Right lung (tissue), 2 donors: ENCODE measurements at regions not wholly inside any gene's neighbourhood (a gene's known extent, or its start where the extent isn't known, plus 50 kb on each side); places are given as distances from the start of the nearest gene placed in this dataset.

Experiments
- DNase-seq, 2 donors: peaks; one replicate each; pipeline ENCODE4 v3.0.0-alpha.2; 2013

DNA sequence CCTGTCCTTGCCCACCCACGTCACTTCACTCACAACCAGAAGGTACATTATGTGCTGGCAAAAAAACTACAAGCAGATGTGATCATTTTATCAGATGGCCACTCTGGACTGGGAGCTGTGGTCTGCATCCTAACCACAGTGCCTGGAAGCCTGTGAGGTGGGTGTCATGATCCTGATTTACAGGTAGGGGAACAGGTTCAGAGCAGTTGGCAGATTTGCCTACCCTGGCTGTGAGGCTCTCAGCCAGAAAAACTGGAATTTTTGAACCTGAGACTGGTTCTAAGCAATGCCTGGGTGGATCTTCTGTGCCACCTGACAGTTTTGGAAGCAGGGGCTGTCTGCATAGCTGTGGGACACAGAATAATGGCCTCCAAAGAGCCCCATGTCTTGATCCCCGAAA lies 150.8 kb downstream of the SYF2 start:
- no peak for DNase-seq

DNA sequence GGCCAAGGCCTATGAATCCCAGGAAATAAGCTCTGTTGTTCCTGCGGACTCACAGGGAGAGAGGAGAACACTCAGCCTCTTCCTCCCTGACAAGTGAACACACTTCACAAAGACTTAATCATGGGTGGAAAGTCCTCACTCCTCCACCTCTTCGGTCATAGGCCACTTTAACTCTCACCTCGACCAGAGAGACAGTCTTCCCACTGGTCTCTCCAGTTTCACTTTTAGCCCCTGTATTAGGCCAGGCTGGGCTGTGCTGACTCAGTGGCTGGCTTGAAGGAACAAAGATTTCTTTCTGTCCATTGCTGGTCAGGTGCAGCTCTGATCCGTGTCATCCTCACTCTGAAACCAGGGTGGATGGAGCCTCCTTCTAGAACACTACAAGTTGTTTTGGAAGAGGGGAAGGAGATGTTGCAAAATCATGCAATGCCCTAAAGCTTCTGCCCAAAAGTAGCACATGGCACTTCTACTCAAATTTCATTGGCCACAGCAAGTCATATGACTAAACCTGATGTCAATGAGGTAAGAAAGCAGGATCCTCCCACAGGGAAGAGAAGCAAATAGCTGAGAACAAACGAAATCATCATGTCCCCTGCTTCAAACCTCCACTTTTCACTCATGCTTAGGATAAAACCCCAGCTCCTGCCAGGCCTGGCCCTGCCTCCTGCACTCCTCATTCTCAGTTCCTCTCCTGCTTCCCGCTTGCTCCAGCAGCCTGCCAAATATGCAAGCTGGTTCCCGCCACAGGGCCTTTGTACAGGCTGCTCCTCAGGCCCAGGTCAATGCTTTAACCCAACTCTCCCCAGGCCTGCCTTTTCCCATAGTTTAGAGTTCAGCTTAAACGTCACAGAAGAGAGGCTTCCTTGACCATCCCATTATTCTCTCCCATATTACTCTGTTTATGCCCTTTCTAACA lies 150.5 kb upstream of the RUNX3 start:
- no peak for DNase-seq

DNA sequence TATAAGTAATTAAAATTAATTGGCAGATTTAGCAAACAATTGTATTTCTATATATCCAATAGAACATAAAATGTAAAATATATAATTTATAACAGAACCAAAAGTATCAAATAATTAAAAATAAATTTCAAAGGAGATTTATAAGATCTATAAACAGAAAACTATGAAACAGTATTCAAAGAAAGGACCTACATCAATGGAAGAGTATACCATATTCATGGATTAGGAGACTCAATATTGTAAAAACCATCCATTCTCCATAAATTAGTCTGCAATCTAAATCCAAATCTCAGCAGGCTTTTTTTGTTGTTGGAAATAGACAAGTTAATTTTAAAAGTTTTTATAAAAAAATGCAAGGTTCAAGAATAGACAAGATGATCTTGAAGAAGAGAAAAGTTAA lies 149.0 kb upstream of the RUNX3 start:
- no peak for DNase-seq

DNA sequence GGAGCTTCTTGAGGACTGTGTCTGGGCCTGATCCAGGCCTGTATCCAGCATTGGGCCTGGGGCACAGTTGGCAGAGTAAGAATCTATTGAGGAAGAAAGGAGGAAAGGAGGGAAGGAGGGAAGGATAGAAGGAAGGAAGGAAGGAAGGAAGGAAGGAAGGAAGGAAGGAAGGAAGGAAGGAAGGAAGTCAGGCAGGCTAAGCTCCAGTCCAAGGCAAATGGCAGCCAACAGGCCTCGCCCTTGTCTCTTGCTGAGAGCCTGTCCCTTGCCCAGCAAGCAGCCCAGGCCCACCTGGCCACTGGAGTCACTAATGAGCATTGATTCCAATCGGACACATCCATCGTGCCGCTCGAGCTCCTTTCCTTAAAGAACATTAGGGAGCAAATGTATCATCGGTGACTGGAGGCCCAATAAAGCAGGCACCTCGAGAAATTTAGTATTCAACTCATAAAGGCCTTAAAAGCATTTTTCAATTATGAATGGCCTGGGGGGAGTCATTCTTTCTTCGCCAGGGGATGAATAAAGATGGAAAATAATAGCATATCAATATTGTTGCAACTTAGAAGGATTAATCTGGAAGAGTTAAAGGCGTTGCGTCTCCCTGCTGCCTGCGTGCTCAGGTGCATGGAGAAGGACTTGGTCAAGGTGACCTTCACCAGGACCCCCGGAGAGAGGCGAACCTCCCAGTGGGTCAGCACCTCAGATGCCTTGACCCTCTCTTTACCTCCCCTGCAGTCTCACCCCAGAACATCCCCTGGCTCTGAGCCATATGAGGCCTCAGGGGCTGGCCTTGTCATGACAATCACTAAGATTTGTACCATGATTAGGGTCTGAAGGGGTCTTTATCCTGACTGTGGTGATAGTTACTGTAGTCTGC lies 144.5 kb upstream of the RUNX3 start:
- no peak for DNase-seq

DNA sequence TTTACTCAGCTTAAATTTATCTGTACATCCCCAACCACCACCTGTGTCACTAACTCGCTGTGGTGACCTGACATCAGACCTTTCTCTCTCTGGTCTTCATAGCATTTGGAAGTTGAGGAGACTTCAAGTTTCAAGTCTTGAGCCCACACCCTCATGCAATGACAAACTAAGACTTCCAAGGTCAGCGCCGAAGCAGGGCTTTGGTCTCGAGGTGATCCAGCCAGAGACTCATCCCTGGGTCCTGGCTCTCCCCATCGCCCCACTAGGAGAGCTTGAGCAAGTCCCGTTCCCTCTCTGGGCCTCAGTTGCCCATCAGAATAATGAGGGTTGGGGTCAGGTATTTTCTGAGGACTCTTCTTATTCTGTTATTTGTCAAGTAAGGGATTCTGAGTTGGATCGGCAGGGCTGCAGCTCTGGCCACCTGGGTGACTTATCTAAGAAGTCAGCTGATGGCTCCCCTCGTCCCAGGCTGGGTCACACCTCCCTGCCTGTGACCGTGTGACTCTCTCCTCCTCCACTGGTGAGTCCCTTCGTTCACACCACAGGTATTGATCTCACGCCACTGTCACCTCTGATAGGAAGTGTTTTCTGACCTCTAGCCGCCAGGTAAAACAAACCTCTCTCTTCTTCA lies 143.7 kb upstream of the RUNX3 start:
- DNase-seq, result no peak

DNA sequence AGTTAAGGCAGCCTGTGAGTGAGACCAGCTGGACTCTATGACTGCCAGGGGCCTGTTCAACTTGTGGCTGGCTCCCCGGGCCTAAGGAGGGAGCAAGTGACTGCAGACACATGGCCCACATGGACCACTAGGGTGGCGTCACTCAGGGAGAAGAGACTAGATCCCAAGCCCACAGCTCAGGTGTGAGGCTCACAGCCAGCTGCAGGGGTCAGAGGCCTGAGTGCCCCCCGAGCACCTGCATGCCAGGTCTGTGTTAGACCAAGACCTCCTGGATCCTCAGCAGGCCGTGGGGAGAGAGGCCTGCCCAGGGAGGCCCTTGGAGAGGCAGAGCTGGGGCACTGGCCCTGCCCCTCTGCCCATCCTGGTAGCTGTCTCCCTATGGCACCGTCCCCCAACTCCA lies 142.4 kb upstream of the RUNX3 start:
- DNase-seq, result no peak

DNA sequence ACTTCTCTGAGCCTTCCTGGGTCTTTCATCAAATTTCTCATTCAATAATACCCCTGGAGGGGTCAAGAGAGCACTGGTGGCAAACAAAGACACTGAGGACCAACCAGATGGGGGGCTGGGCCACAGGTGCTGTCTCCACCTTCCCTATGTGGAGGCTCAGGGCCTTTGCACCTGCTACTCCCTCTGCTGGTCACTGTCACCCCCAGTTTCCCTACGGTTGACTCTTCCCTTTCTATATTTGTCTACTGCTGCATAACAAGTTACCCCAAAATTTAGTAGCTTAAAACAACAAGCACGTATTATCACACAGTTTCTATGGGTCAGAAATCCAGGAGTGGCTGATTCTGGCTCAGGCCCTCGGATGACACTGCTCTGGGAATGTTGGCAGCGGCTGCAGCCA lies 138.8 kb upstream of the RUNX3 start:
- no peak for DNase-seq

DNA sequence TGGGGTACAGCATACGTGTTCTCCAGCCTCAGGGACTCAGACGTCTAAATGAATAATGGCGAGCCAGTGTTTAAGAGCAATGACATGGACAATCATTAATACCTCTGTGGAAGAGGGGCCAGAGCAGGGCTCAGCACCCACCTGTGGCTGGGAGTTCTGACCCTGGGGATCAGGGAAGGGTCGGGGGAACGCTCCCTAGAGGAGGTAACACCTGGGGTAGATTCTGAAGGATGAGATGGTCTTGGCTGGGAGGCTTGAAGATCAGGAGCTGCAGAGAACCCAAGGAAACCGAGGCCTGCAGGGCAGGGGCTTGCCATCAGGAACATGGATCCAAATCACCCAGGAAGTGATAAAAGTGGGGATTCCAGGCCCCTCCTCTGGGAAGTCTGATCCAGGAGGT lies 138.2 kb upstream of the RUNX3 start:
- no peak for DNase-seq

DNA sequence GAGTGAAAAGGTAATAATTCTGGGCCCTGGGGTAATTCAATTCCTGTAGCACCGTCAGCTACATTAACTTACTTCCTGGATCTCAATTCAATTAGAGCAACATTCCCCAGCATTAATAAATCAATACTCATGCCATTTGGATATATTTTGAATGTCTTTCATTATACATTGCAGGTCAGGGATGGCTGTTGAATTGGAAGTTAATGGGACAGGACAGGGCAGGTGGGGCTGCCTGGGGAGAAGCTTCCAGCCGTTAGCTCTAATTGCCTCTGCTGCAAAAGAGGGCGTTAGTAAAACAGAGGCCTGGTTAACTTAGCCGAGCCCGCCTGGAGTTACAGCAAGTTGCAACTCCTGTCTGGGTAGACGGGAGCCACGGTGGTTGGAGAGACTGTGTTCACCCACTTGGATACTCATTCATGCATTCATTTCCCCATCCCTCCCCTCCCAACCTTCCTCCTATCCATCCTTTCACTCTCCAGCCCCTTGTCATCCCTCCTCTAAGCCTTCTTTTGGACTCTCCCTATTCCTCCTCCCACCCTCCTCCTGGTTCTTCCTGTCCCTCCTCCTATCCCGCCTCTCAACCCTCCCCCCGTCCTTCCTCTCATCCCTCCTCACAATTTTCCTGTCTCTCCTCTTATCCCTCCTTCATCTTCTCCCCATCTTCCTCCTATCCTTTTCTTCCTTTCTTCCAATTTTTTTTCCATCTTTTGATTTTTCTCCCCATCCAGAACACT lies 137.6 kb upstream of the RUNX3 start:
- no peak for DNase-seq

DNA sequence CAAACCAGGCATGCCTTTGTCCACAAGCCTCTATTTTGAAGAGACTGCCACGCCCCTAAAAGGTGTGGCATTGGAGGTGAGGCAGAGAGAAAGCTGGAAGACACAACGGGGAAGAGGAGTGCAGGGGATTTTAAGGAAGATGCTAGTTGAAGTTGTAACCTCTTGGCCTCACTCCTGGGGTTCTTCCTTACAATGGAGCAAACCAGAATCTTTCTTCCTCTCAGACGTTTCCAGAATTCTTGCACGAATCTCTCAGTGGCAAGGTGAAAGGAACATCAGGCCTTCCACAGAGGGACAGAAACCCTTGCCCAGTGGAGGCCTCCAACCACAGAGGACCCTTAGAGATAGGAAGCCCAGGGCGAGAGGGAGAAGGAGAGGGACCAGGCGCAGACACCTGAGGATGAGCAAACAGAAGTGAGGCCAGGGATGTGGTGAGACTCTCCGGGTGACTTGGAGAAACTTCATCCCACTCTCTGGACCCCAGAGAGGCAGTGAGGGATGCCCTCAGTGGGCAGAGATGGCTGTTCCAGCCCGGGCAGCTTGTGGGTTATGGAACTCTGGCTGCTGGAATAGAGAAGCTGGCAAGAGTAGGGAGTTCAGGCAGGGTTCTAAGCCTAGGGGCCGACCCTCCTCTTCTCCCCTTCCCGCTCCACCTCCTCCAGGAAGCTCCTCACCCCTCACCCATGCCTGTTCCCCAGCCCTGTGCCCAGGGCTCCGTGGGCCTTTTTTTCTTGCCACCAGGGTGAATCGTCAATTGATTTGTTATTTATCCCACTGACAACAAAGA lies 136.8 kb upstream of the RUNX3 start:
- DNase-seq, result no peak

DNA sequence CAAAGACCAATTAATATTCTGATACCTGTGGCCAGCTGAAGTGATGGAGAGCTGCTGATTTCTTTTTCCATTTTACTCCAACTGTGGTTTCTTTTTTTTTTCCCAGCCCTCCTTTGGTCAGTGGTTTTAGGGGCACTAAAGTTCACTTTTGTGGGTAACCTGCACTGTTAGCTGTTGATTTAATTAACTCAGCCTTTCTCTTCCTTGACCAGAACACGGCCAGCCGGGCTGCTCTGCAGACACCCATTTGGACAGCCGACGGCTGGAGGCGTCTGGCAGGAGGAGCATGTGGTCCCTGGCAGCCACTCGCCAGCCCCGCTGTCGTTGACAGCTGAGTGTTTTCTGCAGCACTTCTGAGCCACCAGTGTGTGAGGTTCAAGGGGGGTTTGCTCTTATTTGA lies 136.2 kb upstream of the RUNX3 start:
- peak; percentile 49 to 62 for DNase-seq

DNA sequence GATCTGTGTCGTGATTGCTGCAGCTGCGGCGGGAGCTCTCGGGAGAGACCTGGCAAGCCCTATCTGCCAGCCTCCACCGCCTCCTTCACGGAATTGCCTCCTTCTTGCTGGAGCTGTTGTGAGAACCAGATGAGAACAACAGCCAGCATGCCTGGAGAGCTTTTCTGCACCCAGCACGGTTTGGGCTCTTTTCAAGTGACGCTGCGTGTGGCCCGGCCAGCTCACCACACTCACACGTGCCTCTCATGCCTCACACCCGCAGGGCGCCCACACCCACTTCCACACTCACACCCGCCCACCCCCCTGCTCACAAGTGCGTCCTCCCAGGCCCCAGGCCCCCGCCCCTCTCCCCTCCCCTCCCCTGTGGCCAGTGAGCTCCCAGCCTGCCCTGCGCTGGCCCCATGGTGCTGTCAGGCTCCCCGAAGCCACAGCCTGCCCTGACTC lies 135.7 kb upstream of the RUNX3 start:
- peak; percentile 10 to 13 for DNase-seq

DNA sequence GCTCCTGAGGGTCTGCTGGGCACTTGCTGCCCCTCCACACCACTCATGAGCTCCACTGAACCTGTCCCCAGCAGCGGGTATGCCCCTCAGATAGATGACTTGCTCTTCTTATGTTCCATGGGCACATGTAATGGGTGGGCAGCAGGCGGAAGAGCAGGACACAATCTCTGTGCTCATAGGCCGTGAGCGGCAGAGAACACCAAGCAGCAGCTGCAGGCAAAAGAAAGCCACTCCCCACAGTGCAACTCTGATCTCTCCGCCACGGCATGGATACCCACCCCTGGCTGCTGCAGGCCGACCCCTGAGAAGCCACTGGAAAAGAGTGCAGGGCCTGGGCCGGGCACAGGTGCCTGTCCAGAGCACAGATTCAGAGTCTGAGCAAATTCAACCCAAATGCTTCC lies 135.2 kb upstream of the RUNX3 start:
- DNase-seq, result no peak

DNA sequence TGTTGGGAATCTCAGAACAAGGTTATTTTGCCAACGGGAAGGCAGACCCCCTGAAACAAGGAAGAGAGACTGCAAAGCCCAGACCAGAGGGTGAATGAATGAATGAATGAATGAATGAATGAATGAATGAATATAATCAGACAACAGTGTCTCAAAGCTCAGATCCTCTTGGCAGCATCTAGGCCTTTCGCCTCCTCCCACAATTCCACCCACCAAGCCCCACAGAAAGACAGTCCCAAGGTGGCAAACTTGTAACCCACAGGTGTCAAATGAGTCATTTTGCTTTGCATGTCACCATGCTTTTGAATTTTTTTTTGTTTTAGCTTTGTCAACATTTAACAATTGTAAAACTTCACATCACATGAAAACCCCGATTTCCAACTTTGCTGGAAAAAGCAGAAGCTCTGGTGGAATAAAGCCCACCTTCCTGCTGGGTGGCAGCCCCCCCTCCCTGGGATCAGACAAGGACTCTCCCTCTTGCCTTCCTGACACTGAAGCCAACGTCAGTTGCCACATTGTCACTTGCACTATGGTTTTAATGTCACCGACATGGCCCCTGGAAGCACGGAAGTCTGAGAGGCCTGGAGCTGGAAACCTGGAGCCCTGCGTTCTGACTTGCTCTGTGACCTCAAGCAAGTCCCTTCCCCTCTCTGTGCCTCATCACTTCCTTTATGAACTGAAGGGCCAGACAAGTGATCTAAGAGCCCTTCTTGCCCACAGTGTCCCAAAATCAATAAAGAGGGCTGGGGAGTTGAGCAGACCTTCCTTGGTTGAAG lies 134.6 kb upstream of the RUNX3 start:
- DNase-seq, result no peak

DNA sequence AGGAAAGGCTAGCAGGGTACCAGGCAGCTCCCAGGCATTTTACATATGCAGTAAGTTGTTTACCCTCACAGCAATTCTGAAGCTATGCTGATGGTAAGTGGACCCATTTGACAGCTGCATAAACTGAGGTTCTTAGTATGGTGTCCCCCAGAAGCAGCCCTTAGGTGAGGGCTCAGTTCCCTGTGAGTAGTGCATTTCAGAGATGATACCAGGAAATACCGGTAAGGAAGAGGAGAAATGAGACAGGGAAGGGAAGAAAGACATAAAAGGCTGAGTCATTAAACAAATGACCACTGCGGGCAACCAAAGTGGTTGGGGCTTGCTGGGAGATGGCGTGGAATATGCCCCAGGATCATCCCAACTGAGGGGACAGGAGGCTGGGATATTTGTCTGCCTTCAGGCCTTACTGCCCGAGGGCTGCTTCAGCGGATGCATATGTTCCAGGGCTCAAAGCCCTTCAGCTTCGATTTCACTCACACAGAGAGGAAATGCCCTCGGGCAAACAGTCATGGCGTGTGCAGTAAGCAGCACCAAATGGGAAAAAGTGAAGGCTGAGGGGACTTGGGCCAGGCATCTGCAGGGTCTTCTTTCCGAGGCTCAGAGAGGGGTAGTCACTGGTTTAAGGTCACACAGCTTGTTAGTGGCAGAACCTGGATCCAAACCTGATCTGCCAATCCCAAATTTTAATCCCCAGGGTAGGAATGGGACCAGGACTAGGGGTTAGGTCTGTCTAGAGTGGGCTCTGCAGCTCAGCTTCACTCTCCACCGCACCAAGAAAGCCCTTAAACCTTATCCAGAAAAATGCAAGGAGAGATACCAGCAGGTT lies 133.7 kb upstream of the RUNX3 start:
- DNase-seq, result no peak

DNA sequence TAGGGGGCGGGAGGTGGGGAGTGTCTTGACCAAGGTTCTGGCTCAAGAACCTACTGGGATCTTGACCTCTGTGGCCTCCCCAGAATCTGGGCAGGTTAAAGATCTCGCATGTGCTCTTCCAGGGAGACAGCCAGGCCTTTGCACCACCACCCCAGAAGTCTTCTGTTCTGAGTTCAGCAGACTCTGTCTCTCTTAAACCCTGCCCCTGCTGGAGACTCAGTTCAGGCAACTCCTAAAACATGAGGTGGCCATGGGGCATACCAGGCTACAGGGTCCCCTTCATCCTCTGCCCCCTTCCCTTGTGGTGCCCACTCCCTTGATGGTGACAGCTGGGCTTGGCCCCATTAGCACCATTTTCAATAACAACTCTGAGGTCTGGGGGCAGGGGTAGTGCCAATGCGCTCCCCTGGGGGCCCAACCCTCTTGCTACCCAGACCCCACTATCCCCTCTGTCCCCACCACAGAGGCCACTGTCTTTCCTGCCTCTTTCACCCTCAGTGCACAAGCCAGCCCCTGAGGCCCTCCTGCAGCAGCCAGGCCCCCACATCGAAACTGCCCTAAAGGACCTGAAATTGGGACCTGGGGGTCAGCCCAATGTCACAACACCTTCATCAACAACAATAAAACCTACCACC lies 132.7 kb upstream of the RUNX3 start:
- no peak for DNase-seq

DNA sequence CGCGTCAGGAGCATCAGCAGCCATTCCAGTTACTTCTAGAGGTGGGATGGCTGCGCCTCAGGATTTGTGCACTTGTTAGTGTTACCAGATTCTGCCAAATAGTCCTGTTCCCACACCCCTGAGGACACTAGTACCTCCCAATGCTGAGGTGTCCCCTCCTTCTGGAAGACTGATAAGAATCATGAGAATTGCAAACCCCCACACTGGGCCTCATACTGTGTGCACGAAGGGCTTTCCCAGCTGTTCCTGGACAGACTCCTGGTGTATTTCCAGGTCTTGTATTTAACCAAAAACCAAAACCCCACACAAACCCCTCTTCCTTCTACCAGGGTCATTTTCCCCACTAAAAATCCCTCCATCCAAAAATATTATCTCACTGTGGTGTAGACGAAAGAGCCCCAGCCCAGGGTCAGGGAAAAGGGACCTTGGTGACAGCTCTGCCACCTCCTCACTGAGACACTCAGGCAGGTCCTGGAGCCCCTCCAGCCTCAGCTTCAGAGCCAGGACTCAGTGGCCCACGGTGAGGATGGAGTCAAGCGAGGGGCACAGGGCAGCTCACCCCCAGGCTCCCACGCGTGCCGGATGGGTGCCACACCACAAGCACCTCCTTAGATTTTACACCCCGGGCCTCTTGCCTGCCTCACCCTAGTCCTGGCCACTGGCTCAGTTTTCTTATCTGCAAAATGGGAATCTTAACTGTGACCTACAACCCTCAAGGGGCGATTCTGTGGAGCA lies 131.4 kb upstream of the RUNX3 start:
- DNase-seq, result no peak

DNA sequence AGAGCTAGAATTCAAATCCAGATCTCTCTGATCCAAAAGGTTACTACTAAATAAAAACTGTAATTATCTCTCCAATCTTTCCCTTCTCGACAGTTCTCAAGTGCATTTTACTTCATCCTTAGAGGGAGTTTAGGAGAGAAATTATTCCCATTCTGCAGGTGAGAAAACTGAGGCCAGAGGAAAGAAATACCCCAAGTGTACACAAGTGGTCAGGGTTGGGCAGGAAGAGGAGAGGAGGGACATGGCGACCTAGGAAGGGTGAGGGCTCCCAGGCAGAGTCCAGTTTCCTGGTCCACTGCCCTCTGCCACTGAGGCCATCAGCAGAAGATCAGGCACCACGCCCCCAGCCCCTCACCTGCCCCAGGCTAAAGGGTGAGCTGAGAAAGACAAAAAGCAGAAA lies 127.1 kb upstream of the RUNX3 start:
- DNase-seq, result no peak
